Karpas-422 (cell line): ENCODE measurements at regions not wholly inside any gene's neighbourhood (a gene's known extent, or its start where the extent isn't known, plus 50 kb on each side); places are given as distances from the start of the nearest gene placed in this dataset.

Experiments used
- DNase-seq: peaks from one replicate; pipeline ENCODE4 v3.0.0-alpha.2; 2015
- H2AFZ ChIP-seq: fragments of 200-600 bp; sonication (generic); 2 replicates; pipeline ENCODE4 v1.6.1; 2014; ENCODE audit warnings: antibody characterized with exemption, low read length, mixed read lengths
- H3K27ac ChIP-seq: fragments of 200-600 bp; sonication (generic); 2 replicates; pipeline ENCODE4 v1.5.1; 2014; ENCODE audit warnings: mild to moderate bottlenecking, low read length, moderate library complexity
- H3K27me3 ChIP-seq: fragments of 200-600 bp; sonication (generic); 2 replicates; pipeline ENCODE4 v1.6.1; 2014; ENCODE audit warnings: low read length, mixed read lengths
- H3K36me3 ChIP-seq: fragments of 200-600 bp; sonication (generic); 2 replicates; pipeline ENCODE4 v1.6.1; 2014; ENCODE audit warnings: low read length, mixed read lengths; ENCODE audit not compliant: insufficient read depth
- H3K4me1 ChIP-seq: fragments of 200-600 bp; sonication (generic); 2 replicates; pipeline ENCODE4 v1.6.1; 2014; ENCODE audit warnings: mild to moderate bottlenecking, low read length, mixed read lengths
- H3K4me2 ChIP-seq: fragments of 200-600 bp; sonication (generic); 2 replicates; pipeline ENCODE4 v1.6.1; 2014; ENCODE audit warnings: low read length, low read depth, mild to moderate bottlenecking; ENCODE audit not compliant: poor library complexity, severe bottlenecking
- H3K4me3 ChIP-seq: fragments of 200-600 bp; sonication (generic); 2 replicates; pipeline ENCODE4 v1.5.1; 2014; ENCODE audit warnings: mild to moderate bottlenecking, antibody characterized with exemption, low read length, mixed read lengths
- H3K79me2 ChIP-seq: fragments of 200-600 bp; sonication (generic); 2 replicates; pipeline ENCODE4 v1.6.1; 2014; ENCODE audit warnings: mild to moderate bottlenecking, low read length, mixed read lengths
- H3K9ac ChIP-seq: fragments of 200-600 bp; sonication (generic); 2 replicates; pipeline ENCODE4 v1.6.0; 2014; ENCODE audit warnings: low read length
- H3K9me2 ChIP-seq: fragments of 200-600 bp; sonication (generic), shearing (Covaris generic); replicated peaks from 2 replicates; pipeline ENCODE4 v1.6.0; 2014; ENCODE audit warnings: mild to moderate bottlenecking, low read length, moderate library complexity; ENCODE audit not compliant: insufficient read depth
- H3K9me3 ChIP-seq: fragments of 300-700, 200-600 bp; sonication (generic); 2 replicates; pipeline ENCODE4 v1.6.1; 2014; ENCODE audit warnings: low read length, mixed read lengths
- H4K20me1 ChIP-seq: fragments of 200-600 bp; sonication (generic); 2 replicates; pipeline ENCODE4 v1.6.1; 2014; ENCODE audit warnings: mild to moderate bottlenecking, antibody characterized with exemption, low read length, low read depth; ENCODE audit not compliant: insufficient read depth

DNA sequence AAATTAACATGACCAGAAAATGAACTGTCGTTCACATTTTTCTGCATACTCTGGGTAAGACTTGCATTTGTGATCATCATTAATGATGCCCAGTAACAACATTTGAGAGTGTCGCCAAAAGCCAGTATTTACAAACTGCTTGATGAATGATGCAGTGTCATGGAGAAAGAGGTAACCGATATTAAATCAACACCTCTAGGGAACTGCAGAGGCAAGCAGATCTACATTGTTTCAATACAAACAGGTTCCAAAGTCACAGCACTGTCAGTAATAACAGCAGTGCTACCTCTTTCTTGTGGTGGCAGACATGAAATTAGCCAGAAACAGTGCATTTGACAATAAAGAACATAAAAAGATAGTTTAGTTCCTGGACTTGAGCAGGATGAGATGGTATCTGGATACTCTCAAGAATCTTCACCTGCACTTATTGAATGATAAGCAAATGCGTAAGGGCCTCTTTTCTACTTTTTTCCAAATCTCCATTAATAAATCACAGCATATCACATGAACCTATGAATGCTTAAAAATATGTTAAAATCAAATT, 456.6 kb downstream of the ARHGEF28 start:
- no peaks in the 10 kb centered on the region for H3K79me2 ChIP-seq
- H3K9me2 ChIP-seq = no peaks in the 10 kb centered on the region
- no peak overlapping the region for H2AFZ ChIP-seq
- no peak overlapping the region for H3K4me2 ChIP-seq
- no peak overlapping the region for H3K27ac ChIP-seq
- no peaks in the 10 kb centered on the region for H3K4me1 ChIP-seq
- no peak overlapping the region for H3K4me3 ChIP-seq
- H3K27me3 ChIP-seq = no peaks in the 10 kb centered on the region
- DNase-seq = no peak
- no peaks in the 10 kb centered on the region for H4K20me1 ChIP-seq
- H3K36me3 ChIP-seq = no peaks in the 10 kb centered on the region
- H3K9me3 ChIP-seq = no peaks in the 10 kb centered on the region
- H3K9ac ChIP-seq = no peak overlapping the region

DNA sequence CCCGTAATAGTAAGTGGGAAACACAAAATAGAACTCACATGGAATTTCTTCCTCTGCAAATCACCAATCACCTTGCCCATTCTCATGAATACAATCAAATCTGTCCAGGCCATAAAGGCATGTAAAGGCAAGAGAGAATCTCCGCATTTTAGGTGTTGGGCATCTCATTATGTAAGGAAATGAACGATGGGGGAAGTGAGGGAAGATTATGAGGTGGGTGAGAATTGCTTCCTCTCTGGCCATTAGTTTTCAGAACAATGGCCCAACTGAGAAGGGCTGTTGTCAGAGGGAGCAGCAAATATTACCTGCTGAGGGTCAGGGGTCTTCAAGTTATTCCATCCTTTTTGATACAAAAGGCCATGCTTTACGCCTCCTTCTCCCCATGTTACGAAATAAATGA, 455.1 kb downstream of the ARHGEF28 start:
- Histone ChIP-seq H3K9ac (no peak overlapping the region), H3K4me3 (no peak overlapping the region), H3K27ac (no peak overlapping the region), H3K4me1 (no peaks in the 10 kb centered on the region), H2AFZ (no peak overlapping the region), H4K20me1 (no peaks in the 10 kb centered on the region), H3K9me2 (no peaks in the 10 kb centered on the region), H3K4me2 (no peak overlapping the region), H3K27me3 (no peaks in the 10 kb centered on the region), H3K9me3 (no peaks in the 10 kb centered on the region), H3K79me2 (no peaks in the 10 kb centered on the region), H3K36me3 (no peaks in the 10 kb centered on the region)
- DNase-seq = no peak

DNA sequence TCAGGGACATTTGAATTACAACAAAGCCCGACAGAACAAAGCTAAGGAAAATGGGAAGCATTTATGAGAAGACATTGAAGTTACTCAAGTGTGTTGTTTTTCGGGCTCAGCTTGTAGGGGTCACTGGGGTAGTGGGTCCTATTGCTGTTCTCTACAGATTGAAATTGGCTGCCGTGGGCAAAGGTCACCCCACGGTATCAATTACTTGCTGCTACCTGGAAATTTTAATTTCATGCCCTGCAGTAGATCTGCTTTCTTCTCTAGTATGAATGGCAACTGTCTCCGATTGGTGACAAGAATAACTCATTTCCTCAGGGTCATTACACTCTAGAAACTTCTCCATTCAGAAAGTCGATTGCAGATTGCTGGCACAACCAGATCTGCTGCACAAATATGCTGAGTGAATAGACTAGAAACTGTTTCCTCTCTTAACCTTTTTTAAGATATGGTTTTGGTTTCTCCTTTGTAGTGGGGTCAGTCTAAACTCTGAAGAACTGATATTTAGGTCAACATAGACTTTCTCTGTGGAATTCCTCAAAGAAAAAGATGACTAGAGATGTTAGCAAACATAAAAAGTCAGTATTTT, 454.1 kb downstream of the ARHGEF28 start:
- no peaks in the 10 kb centered on the region for H3K36me3 ChIP-seq
- no peaks in the 10 kb centered on the region for H3K9me3 ChIP-seq
- no peak overlapping the region for H3K9ac ChIP-seq
- H3K79me2 ChIP-seq = no peaks in the 10 kb centered on the region
- no peak for DNase-seq
- no peaks in the 10 kb centered on the region for H4K20me1 ChIP-seq
- H3K4me3 ChIP-seq = no peak overlapping the region
- no peaks in the 10 kb centered on the region for H3K9me2 ChIP-seq
- H3K27me3 ChIP-seq = no peaks in the 10 kb centered on the region
- H3K27ac ChIP-seq = no peak overlapping the region
- H3K4me2 ChIP-seq = no peak overlapping the region
- no peak overlapping the region for H2AFZ ChIP-seq
- H3K4me1 ChIP-seq = no peaks in the 10 kb centered on the region

DNA sequence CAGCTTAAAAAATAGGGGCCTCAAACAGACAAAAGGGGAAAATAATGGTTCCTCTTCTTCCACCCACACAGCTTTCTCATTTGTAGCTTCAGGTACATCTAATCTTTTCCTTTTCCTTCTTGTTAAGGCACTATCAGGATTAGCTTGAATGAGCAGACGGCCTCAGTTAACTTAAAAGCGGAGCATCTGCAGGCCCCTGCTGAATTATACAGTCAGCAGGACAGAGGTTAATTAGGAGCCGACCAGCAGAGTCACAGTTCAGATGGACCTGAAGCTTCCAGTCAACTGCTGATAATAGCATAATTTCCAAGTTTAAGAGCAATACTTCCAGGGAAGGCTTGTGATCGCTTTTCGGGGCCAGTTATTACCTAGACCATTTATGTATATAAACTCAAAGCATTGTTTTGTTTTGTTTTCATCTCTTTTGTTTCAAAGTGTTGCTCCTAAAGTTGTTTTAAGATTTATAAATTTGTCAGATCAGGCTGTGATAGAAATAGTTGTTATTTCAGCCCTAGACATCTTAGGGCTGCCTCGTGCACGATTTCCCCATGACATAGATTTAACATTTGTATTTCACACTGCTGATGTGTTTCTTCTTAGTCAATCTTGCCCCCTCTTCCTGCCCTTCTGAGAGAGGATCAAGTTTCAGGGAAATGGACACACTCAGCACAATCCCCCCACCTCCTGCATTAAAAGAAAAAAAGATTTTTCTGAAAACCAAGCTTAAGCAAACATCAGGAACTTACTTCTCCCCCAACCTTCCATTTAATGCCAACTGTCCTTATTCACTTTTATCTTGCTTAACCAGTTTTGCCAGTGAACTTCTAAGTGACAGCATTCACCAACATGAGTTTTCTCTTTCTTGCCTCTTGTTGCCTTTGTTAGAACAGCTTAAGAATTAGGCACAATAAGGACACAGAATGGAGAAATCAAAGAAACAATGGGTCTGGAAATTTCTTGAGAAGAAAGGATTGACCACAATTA, 449.8 kb downstream of the ARHGEF28 start:
- H3K27ac ChIP-seq = no peak overlapping the region
- no peaks in the 10 kb centered on the region for H3K79me2 ChIP-seq
- no peaks in the 10 kb centered on the region for H4K20me1 ChIP-seq
- no peaks in the 10 kb centered on the region for H3K9me2 ChIP-seq
- H3K36me3 ChIP-seq = no peaks in the 10 kb centered on the region
- H2AFZ ChIP-seq = no peak overlapping the region
- no peak overlapping the region for H3K4me2 ChIP-seq
- H3K4me1 ChIP-seq = no peaks in the 10 kb centered on the region
- no peaks in the 10 kb centered on the region for H3K27me3 ChIP-seq
- no peaks in the 10 kb centered on the region for H3K9me3 ChIP-seq
- DNase-seq = no peak
- no peak overlapping the region for H3K9ac ChIP-seq
- no peak overlapping the region for H3K4me3 ChIP-seq

DNA sequence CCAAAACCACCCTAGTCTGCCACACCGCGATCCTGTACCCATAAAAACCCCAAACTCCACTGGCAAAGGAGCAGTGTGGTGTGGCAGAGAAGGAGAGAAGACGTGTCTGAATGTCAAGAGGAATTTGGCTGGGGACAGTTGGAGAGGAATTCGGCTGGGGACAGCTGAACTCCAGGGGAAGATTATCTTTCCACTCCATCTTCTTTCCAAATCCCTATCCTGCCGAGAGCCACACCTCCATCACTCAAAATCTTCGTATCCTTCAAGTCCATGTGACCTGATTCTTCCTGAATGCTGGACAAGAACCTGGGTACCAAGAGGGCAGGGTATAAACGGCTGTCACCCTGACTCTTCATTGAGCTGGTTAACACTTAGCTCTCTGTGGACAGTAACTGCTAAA, 448.1 kb downstream of the ARHGEF28 start:
- H3K4me1 ChIP-seq = no peaks in the 10 kb centered on the region
- H3K4me3 ChIP-seq = no peak overlapping the region
- no peak overlapping the region for H3K9ac ChIP-seq
- H3K9me3 ChIP-seq = no peaks in the 10 kb centered on the region
- no peaks in the 10 kb centered on the region for H4K20me1 ChIP-seq
- no peaks in the 10 kb centered on the region for H3K9me2 ChIP-seq
- no peaks in the 10 kb centered on the region for H3K79me2 ChIP-seq
- no peak overlapping the region for H3K4me2 ChIP-seq
- DNase-seq = no peak
- no peak overlapping the region for H3K27ac ChIP-seq
- H3K27me3 ChIP-seq = no peaks in the 10 kb centered on the region
- no peaks in the 10 kb centered on the region for H3K36me3 ChIP-seq
- no peak overlapping the region for H2AFZ ChIP-seq

DNA sequence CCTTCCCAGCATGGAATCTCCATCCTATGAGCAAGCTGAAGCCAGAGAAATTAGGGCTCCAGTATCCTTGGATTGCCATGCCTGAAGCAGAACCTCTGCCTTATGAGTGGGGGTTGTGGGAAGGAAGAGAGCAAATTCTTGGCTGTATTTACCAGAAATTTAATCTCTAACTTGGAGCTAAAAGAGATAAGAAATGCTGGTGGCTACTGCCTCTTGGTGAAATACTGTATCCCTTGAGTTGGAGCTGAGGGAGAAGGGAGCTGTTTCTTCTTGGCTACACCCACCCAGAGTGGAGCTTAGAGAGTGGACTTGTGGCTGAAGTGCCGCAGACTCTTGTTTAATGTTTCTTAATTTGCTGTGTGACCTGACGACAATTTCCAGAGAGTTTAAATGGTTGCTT, 447.3 kb downstream of the ARHGEF28 start:
- Histone ChIP-seq H2AFZ (no peak overlapping the region), H3K79me2 (no peaks in the 10 kb centered on the region), H3K9me3 (no peaks in the 10 kb centered on the region), H3K4me3 (no peak overlapping the region), H3K36me3 (no peaks in the 10 kb centered on the region), H3K4me2 (no peak overlapping the region), H3K27ac (no peak overlapping the region), H3K27me3 (no peaks in the 10 kb centered on the region), H3K9ac (no peak overlapping the region), H4K20me1 (no peaks in the 10 kb centered on the region), H3K4me1 (no peaks in the 10 kb centered on the region), H3K9me2 (no peaks in the 10 kb centered on the region)
- no peak for DNase-seq

DNA sequence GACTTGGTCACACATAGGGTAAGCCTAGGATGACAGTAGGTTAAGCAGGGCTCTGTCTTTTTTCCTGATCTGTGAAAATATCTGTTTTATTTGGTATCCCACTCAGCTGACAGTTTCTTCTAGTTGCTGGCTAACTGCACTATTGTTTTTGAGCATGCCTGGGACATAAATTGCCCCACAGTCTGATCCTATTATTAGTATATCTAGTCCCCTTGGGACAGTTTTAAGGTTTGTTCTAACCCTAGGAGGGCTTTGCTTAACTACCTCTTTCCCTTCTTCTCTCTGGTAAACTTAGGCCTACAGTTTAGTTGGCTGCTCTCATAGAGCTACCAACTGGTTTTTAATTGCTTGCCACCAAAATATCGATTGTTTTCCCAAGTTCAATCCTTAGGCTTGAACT, 446.6 kb downstream of the ARHGEF28 start:
- DNase-seq = no peak
- H3K27me3 ChIP-seq = no peaks in the 10 kb centered on the region
- H4K20me1 ChIP-seq = no peaks in the 10 kb centered on the region
- no peaks in the 10 kb centered on the region for H3K79me2 ChIP-seq
- H3K9me2 ChIP-seq = no peaks in the 10 kb centered on the region
- no peak overlapping the region for H3K27ac ChIP-seq
- H3K9ac ChIP-seq = no peak overlapping the region
- no peak overlapping the region for H3K4me2 ChIP-seq
- H3K36me3 ChIP-seq = no peaks in the 10 kb centered on the region
- H3K4me1 ChIP-seq = no peaks in the 10 kb centered on the region
- no peak overlapping the region for H2AFZ ChIP-seq
- no peaks in the 10 kb centered on the region for H3K9me3 ChIP-seq
- H3K4me3 ChIP-seq = no peak overlapping the region

DNA sequence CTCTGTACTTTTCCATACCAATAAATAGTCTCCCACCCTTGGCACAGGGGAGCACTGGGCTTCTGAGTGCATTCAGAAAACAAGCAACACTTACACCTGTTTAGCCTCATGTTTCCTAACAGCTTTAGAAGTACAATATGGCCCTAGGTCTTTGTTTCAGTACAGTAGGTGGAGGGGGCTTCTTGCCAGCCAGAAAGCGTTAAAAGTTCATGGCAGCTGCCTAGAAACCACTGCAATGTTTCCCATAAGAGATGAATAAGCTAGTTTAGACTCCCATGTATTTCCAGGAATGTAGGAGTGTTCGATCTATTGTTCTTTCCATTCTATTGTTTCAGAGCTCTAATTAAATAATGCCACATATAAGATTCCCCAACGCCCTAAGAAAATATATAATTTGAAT, 444.8 kb downstream of the ARHGEF28 start:
- H3K27ac ChIP-seq = no peak overlapping the region
- no peaks in the 10 kb centered on the region for H3K79me2 ChIP-seq
- no peaks in the 10 kb centered on the region for H3K36me3 ChIP-seq
- DNase-seq = no peak
- no peak overlapping the region for H2AFZ ChIP-seq
- H3K4me1 ChIP-seq = no peaks in the 10 kb centered on the region
- no peak overlapping the region for H3K4me2 ChIP-seq
- H3K9me3 ChIP-seq = no peaks in the 10 kb centered on the region
- no peak overlapping the region for H3K9ac ChIP-seq
- H3K9me2 ChIP-seq = no peaks in the 10 kb centered on the region
- no peak overlapping the region for H3K4me3 ChIP-seq
- H3K27me3 ChIP-seq = no peaks in the 10 kb centered on the region
- no peaks in the 10 kb centered on the region for H4K20me1 ChIP-seq
